Tibial nerve (tissue), 4 donors: ENCODE measurements at regions not wholly inside any gene's neighbourhood (a gene's known extent, or its start where the extent isn't known, plus 50 kb on each side); places are given as distances from the start of the nearest gene placed in this dataset.

ENCODE experiments used
- DNase-seq, 2 donors: peaks; one replicate each; pipeline ENCODE4 v3.0.0-alpha.2; 2019; ENCODE audit warnings: low spot score in 2 of 2
- H3K27ac ChIP-seq, 4 donors: fragments of 200-600 bp; sonication (generic) in 3 of 4; one replicate each; pipeline ENCODE4 v1.5.1; 2017 to 2019; ENCODE audit warnings: mild to moderate bottlenecking in 1 of 4
- H3K27me3 ChIP-seq, 2 donors: fragments of 200-600 bp; sonication (generic) in 1 of 2; one replicate each; pipeline versions ENCODE4 v1.5.1 to v1.6.0; 2017 to 2019
- H3K36me3 ChIP-seq, 3 donors: fragments of 200-600 bp; sonication (generic); one replicate each; pipeline ENCODE4 v1.5.1; 2018 to 2019
- H3K4me1 ChIP-seq, 4 donors: fragments of 200-600 bp; sonication (generic) in 3 of 4; one replicate each; pipeline ENCODE4 v1.5.1; 2017 to 2019
- H3K4me3 ChIP-seq, 4 donors: fragments of 200-600 bp; sonication (generic) in 3 of 4; one replicate each; pipeline ENCODE4 v1.5.1; 2017 to 2019; ENCODE audit warnings: mild to moderate bottlenecking in 1 of 4, moderate library complexity in 1 of 4
- H3K9me3 ChIP-seq, 4 donors: fragments of 200-600 bp; sonication (generic) in 3 of 4; one replicate each; pipeline ENCODE4 v1.5.1; 2017 to 2019
- EP300 ChIP-seq, 2 donors: sonication (generic); formaldehyde crosslinking; IDR thresholded peaks; one replicate each; pipeline ENCODE4 v1.6.1; 2017; ENCODE audit warnings: antibody characterized with exemption in 2 of 2, mild to moderate bottlenecking in 1 of 2
- POLR2A ChIP-seq, 2 donors: fragments of 450-650 bp; IDR thresholded peaks; one replicate each; pipeline ENCODE4 v1.6.1; 2017; ENCODE audit warnings: antibody characterized with exemption in 2 of 2, mild to moderate bottlenecking in 2 of 2, moderate library complexity in 2 of 2
- WGBS, 2 donors: methylation state at CpG; one replicate each; pipeline ENCODE4 v1.1.5; 2018; 5-methylcytosine and 5-hydroxymethylcytosine counted together
- TF ChIP-seq, protein P1 (sequence below), 5 experiments: fragments of 200-600 bp in 3 of 5; fragments of 450-650 bp in 2 of 5; sonication (generic) in 3 of 5; IDR thresholded peaks; one replicate each; pipeline ENCODE4 v1.5.1; 2016 to 2019; ENCODE audit warnings: antibody characterized with exemption in 5 of 5, mild to moderate bottlenecking in 3 of 5, moderate library complexity in 2 of 5

- WGBS, 2 donors: 78 to 85% methylated on average over 6 of the region's 6 CpGs
- H3K27ac ChIP-seq: no peak overlapping the region
- no peaks in the 10 kb centered on the region for H3K36me3 ChIP-seq
- no peak overlapping the region for H3K4me3 ChIP-seq
- H3K9me3 ChIP-seq: no peaks in the 10 kb centered on the region
- no peaks in the 10 kb centered on the region for H3K27me3 ChIP-seq
- H3K4me1 ChIP-seq: no peaks in the 10 kb centered on the region
- TF ChIP-seq EP300 (IDR thresholded peaks at IDR 0.05): no peak
- DNase-seq: no peak
Measured at GRCh38 chr14:106037380-106037779, 511.0 kb downstream of the TMEM121 start.

DNA sequence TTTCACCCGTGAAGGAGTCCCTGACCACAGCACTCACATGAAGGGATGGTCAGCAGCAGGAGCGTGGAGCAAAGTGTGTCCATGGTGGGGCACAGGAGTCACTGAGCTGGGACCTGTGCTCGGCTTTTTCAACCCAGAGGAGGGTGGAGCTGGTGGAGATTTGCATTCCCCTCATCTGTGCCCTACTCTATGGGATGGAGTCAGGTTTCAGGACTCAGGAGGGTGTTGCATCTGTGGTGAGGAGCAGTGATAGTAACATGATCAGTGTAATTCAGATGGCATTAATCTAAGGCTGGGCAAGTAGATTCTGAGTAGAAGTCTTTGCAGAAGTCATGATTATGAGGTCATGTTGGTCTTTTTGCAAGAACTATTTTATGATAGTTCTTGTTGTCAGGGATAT is 511.9 kb downstream of the TMEM121 start:
- H3K4me1 ChIP-seq: no peaks in the 10 kb centered on the region
- no peaks in the 10 kb centered on the region for H3K36me3 ChIP-seq
- no peak overlapping the region for H3K4me3 ChIP-seq
- 41 to 49% methylated on average over 3 of the region's 3 CpGs for WGBS, 2 donors
- DNase-seq: no peak
- H3K27me3 ChIP-seq: no peaks in the 10 kb centered on the region
- no peaks in the 10 kb centered on the region for H3K9me3 ChIP-seq
- no peak for TF ChIP-seq EP300 (IDR thresholded peaks at IDR 0.05)
- TF ChIP-seq, protein P1, sequence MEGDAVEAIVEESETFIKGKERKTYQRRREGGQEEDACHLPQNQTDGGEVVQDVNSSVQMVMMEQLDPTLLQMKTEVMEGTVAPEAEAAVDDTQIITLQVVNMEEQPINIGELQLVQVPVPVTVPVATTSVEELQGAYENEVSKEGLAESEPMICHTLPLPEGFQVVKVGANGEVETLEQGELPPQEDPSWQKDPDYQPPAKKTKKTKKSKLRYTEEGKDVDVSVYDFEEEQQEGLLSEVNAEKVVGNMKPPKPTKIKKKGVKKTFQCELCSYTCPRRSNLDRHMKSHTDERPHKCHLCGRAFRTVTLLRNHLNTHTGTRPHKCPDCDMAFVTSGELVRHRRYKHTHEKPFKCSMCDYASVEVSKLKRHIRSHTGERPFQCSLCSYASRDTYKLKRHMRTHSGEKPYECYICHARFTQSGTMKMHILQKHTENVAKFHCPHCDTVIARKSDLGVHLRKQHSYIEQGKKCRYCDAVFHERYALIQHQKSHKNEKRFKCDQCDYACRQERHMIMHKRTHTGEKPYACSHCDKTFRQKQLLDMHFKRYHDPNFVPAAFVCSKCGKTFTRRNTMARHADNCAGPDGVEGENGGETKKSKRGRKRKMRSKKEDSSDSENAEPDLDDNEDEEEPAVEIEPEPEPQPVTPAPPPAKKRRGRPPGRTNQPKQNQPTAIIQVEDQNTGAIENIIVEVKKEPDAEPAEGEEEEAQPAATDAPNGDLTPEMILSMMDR (IDR thresholded peaks at IDR 0.05): no peak
- TF ChIP-seq POLR2A (IDR thresholded peaks at IDR 0.05): no peak
- H3K27ac ChIP-seq: no peak overlapping the region

DNA sequence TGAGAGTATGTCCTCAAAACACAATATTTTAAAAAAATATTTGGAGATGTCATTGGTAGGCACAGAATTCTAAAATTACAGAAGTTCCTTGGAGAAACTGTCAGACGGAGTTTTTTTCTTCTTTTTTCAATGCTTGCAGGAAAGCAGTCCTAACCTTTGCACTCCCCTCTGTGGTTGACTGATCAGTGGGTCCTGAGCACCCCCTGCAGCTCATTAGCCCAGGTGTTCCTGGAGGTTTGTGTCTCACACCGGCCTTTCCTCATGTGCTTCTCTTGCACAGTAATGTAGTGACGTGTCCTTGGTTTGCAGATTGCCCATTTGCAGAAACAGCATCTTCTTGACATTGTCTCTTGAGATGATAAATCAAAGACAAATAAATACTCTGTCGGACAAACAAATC is 513.0 kb downstream of the TMEM121 start:
- Histone ChIP-seq H3K9me3 (no peaks in the 10 kb centered on the region), H3K27me3 (no peaks in the 10 kb centered on the region), H3K4me3 (no peak overlapping the region), H3K27ac (no peak overlapping the region), H3K4me1 (no peaks in the 10 kb centered on the region), H3K36me3 (no peaks in the 10 kb centered on the region)
- TF ChIP-seq, protein P1 (IDR thresholded peaks at IDR 0.05): no peak
- TF ChIP-seq POLR2A (IDR thresholded peaks at IDR 0.05): no peak
- no peak for TF ChIP-seq EP300 (IDR thresholded peaks at IDR 0.05)
- no peak for DNase-seq
- WGBS, 2 donors: 64 to 67% methylated on average over 4 of the region's 4 CpGs

DNA sequence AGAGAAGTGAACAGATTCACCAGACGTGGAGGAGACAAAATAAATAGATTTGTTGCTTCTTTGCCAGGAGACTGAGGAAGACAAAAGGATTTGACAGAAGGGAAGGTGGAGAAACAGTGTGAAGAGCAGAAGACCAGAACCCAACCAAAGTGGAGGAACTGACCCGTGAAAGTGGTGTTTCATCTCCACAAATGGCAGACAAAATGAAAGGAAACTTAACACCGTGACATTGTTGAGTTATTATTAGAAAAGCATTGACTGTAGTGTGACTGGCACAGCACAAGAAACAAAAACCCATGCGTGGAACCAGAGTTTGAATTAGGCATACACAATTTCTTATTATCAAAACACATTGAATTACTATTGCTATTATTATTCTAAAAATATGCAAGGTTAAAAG is 518.1 kb downstream of the TMEM121 start:
- Histone ChIP-seq H3K4me1 (no peaks in the 10 kb centered on the region), H3K36me3 (no peaks in the 10 kb centered on the region), H3K27me3 (no peaks in the 10 kb centered on the region), H3K9me3 (no peaks in the 10 kb centered on the region), H3K4me3 (no peak overlapping the region), H3K27ac (no peak overlapping the region)
- WGBS, 2 donors: 67 to 68% methylated on average over 4 of the region's 4 CpGs
- DNase-seq: no peak
- TF ChIP-seq, protein P1 (IDR thresholded peaks at IDR 0.05): no peak
- no peak for TF ChIP-seq POLR2A (IDR thresholded peaks at IDR 0.05)
- no peak for TF ChIP-seq EP300 (IDR thresholded peaks at IDR 0.05)

GRCh38 chr14:106044949-106045596 is 518.7 kb downstream of the TMEM121 start:
- Histone ChIP-seq H3K4me3 (no peak overlapping the region), H3K9me3 (no peaks in the 10 kb centered on the region), H3K27me3 (no peaks in the 10 kb centered on the region), H3K4me1 (no peaks in the 10 kb centered on the region), H3K27ac (no peak overlapping the region), H3K36me3 (no peaks in the 10 kb centered on the region)
- TF ChIP-seq EP300 (IDR thresholded peaks at IDR 0.05) (no peak), POLR2A (IDR thresholded peaks at IDR 0.05) (no peak)
- TF ChIP-seq, protein P1 (IDR thresholded peaks at IDR 0.05): peak in 3 of 5 experiments; percentile 11 to 30 (median 27)
- peak in 1 of 2 donors; percentile 29 for DNase-seq
- WGBS, 2 donors: 53 to 69% methylated on average over 7 to 9 of the region's 9 CpGs

GRCh38 chr14:106051796-106052195 is 525.4 kb downstream of the TMEM121 start:
- TF ChIP-seq EP300 (IDR thresholded peaks at IDR 0.05) (no peak), POLR2A (IDR thresholded peaks at IDR 0.05) (no peak)
- TF ChIP-seq, protein P1 (IDR thresholded peaks at IDR 0.05): no peak
- DNase-seq: no peak
- Histone ChIP-seq H3K36me3 (no peaks in the 10 kb centered on the region), H3K4me3 (no peak overlapping the region), H3K27ac (no peak overlapping the region), H3K9me3 (no peaks in the 10 kb centered on the region), H3K4me1 (no peaks in the 10 kb centered on the region), H3K27me3 (no peaks in the 10 kb centered on the region)
- WGBS, 2 donors: 77 to 80% methylated on average over 2 of the region's 2 CpGs
